SK-N-SH (cell line): ENCODE measurements at regions not wholly inside any gene's neighbourhood (a gene's known extent, or its start where the extent isn't known, plus 50 kb on each side); places are given as distances from the start of the nearest gene placed in this dataset.

Source experiments
- CTCF ChIA-PET: fragments of 300-600, 350-600 bp; formaldehyde crosslinking; extraction: SDS; loops from one replicate; lab custom pipeline; 2021; lab: Yijun Ruan, JAX
- POLR2A ChIA-PET: fragments of 350-600 bp; sonication (Branson Sonifier 250); formaldehyde crosslinking; extraction: SDS; loops from one replicate; lab custom pipeline; 2020; ENCODE audit warnings: antibody characterized with exemption, inconsistent platforms; lab: Yijun Ruan, JAX
- DNase-seq: peaks from one replicate; pipeline ENCODE4 v3.0.0; 2012
- H2AFZ ChIP-seq: fragments of 200-600 bp; sonication (generic); 2 replicates; pipeline ENCODE4 v1.8.1; 2016; ENCODE audit warnings: antibody characterized with exemption, mild to moderate bottlenecking, low read depth
- H3F3A ChIP-seq: fragments of 200-600 bp; sonication (generic); replicated peaks from 2 replicates; pipeline ENCODE3; 2016; ENCODE audit warnings: antibody characterized with exemption, mild to moderate bottlenecking; ENCODE audit not compliant: insufficient read depth
- H3K27ac ChIP-seq, 2 experiments: fragments of 200-500 bp in 1 of 2; fragments of 200-600 bp in 1 of 2; sonication (Bioruptor generic) in 1 of 2; sonication (generic), shearing (Covaris generic) in 1 of 2; 2 replicates each; pipeline versions ENCODE4 v1.5.1 to v1.6.1; 2014 to 2016; ENCODE audit warnings: low read depth in 2 of 2, inconsistent platforms in 1 of 2, low read length in 1 of 2, mild to moderate bottlenecking in 1 of 2, mixed read lengths in 1 of 2
- H3K27me3 ChIP-seq: fragments of 200-600 bp; sonication (generic), shearing (Covaris generic); 2 replicates; pipeline ENCODE4 v1.6.1; 2016; ENCODE audit warnings: mixed run types; ENCODE audit not compliant: insufficient read depth
- H3K36me3 ChIP-seq, 2 experiments: fragments of 200-500 bp in 1 of 2; fragments of 200-600 bp in 1 of 2; sonication (Bioruptor generic) in 1 of 2; sonication (generic) in 1 of 2; replicated peaks in 1 of 2; 2 replicates each; pipeline versions ENCODE3 to v1.5.1; 2014 to 2016; ENCODE audit warnings: low read length in 1 of 2, mild to moderate bottlenecking in 1 of 2; ENCODE audit not compliant: insufficient read depth in 2 of 2, control insufficient read depth in 1 of 2
- H3K4me1 ChIP-seq, 2 experiments: fragments of 200-500 bp in 1 of 2; fragments of 200-600 bp in 1 of 2; sonication (Bioruptor generic) in 1 of 2; sonication (generic), shearing (Covaris generic) in 1 of 2; 2 replicates each; pipeline versions ENCODE4 v1.5.1 to v1.6.1; 2014 to 2016; ENCODE audit warnings: low read depth in 1 of 2, low read length in 1 of 2, mixed run types in 1 of 2; ENCODE audit not compliant: insufficient read depth in 2 of 2, control insufficient read depth in 1 of 2
- H3K4me2 ChIP-seq: fragments of 200-600 bp; sonication (generic), shearing (Covaris generic); 2 replicates; pipeline ENCODE4 v1.6.1; 2017; ENCODE audit warnings: mixed run types
- H3K4me3 ChIP-seq, 2 experiments: fragments of 200-500 bp in 1 of 2; fragments of 200-600 bp in 1 of 2; sonication (Bioruptor generic) in 1 of 2; sonication (generic), shearing (Covaris generic) in 1 of 2; 2 replicates each; pipeline versions ENCODE4 v1.5.1 to v1.8.1; 2014 to 2016; ENCODE audit warnings: low read depth in 2 of 2, inconsistent platforms in 1 of 2, low read length in 1 of 2, mild to moderate bottlenecking in 1 of 2, mixed read lengths in 1 of 2, moderate library complexity in 1 of 2
- H3K79me2 ChIP-seq: fragments of 200-600 bp; sonication (generic); 2 replicates; pipeline ENCODE4 v1.8.1; 2017; ENCODE audit warnings: mild to moderate bottlenecking; ENCODE audit not compliant: insufficient read depth
- H3K9ac ChIP-seq: fragments of 200-600 bp; sonication (generic); 2 replicates; pipeline ENCODE4 v1.6.1; 2017; ENCODE audit warnings: mixed run types
- H3K9me2 ChIP-seq: fragments of 200-600 bp; sonication (generic); 2 replicates; pipeline ENCODE4 v1.6.1; 2017; ENCODE audit warnings: mixed run types
- H3K9me3 ChIP-seq: fragments of 200-600 bp; sonication (generic); 2 replicates; pipeline ENCODE4 v1.6.1; 2017; ENCODE audit warnings: mixed run types, mild to moderate bottlenecking, moderate library complexity
- H4K20me1 ChIP-seq: fragments of 200-600 bp; sonication (generic); 2 replicates; pipeline ENCODE4 v1.6.1; 2017; ENCODE audit warnings: mild to moderate bottlenecking, mixed run types; ENCODE audit not compliant: insufficient read depth
- CHD2 ChIP-seq: fragments of 150-350 bp; IDR thresholded peaks from 2 replicates; pipeline ENCODE4 v1.6.1; 2018; ENCODE audit warnings: low read length; ENCODE audit not compliant: partially characterized antibody
- CTCF ChIP-seq: fragments of 200-600 bp; sonication (generic); IDR thresholded peaks from 2 replicates; pipeline ENCODE4 v1.6.1; 2017; ENCODE audit warnings: antibody characterized with exemption, mild to moderate bottlenecking, moderate library complexity
- EZH2phosphoT487 ChIP-seq: fragments of 200-600 bp; sonication (generic); IDR thresholded peaks from 2 replicates; pipeline ENCODE4 v1.6.1; 2017; ENCODE audit warnings: low read depth, mixed run types, mild to moderate bottlenecking, antibody characterized with exemption, moderate library complexity, borderline replicate concordance
- FOSL2 ChIP-seq: IDR thresholded peaks from 2 replicates; pipeline ENCODE4 v1.4.0; 2012; ENCODE audit warnings: low read depth, mild to moderate bottlenecking, moderate library complexity, borderline replicate concordance
- FOXM1 ChIP-seq: IDR thresholded peaks from 2 replicates; pipeline ENCODE4 v1.4.0; 2012; ENCODE audit warnings: low read depth, mild to moderate bottlenecking
- GATA2 ChIP-seq: sonication (generic); formaldehyde crosslinking; IDR thresholded peaks from 2 replicates; pipeline ENCODE4 v1.5.0; 2020; ENCODE audit warnings: mild to moderate bottlenecking, missing genetic modification reagents
- PBX3 ChIP-seq: IDR thresholded peaks from 2 replicates; pipeline ENCODE4; 2012
- RAD21 ChIP-seq: IDR thresholded peaks from 2 replicates; pipeline ENCODE4 v1.6.1; 2012; ENCODE audit warnings: mild to moderate bottlenecking, low read length
- REST ChIP-seq: IDR thresholded peaks from 2 replicates; pipeline ENCODE4 v1.6.1; 2012; ENCODE audit warnings: mild to moderate bottlenecking, low read depth, low read length, moderate library complexity
- RXRA ChIP-seq: IDR thresholded peaks from 2 replicates; pipeline ENCODE4 v1.4.0; 2012; ENCODE audit warnings: low read depth, mild to moderate bottlenecking, borderline replicate concordance
- TAF1 ChIP-seq: IDR thresholded peaks from 2 replicates; pipeline ENCODE4 v1.6.1; 2012; ENCODE audit warnings: low read depth, mild to moderate bottlenecking, low read length, moderate library complexity, borderline replicate concordance
- TCF12 ChIP-seq: IDR thresholded peaks from 2 replicates; pipeline ENCODE4 v1.4.0; 2012
- TEAD4 ChIP-seq: IDR thresholded peaks from 2 replicates; pipeline ENCODE4 v1.4.0; 2012; ENCODE audit warnings: mild to moderate bottlenecking, borderline replicate concordance; ENCODE audit not compliant: insufficient read depth
- USF2 ChIP-seq: fragments of 150-350 bp; IDR thresholded peaks from 2 replicates; pipeline ENCODE4 v1.6.1; 2017; ENCODE audit warnings: antibody characterized with exemption, low read length, low read depth, borderline replicate concordance
- YY1 ChIP-seq: IDR thresholded peaks from 2 replicates; pipeline ENCODE4 v1.4.0; 2012; ENCODE audit warnings: low read depth, mild to moderate bottlenecking
- WGBS: methylation state at CpG from one replicate; pipeline ENCODE4 v1.1.6; 2017; ENCODE audit warnings: low lambda C conversion rate; 5-methylcytosine and 5-hydroxymethylcytosine counted together

- Histone ChIP-seq H3K9me2 (no peaks in the 10 kb centered on the region), H3K36me3 (no peaks in the 10 kb centered on the region), H3K9ac (no peak overlapping the region), H4K20me1 (no peaks in the 10 kb centered on the region), H3K4me3 (no peak overlapping the region), H2AFZ (no peak overlapping the region), H3K27ac (no peak overlapping the region), H3K27me3 (no peaks in the 10 kb centered on the region), H3K4me2 (no peak overlapping the region), H3K9me3 (no peaks in the 10 kb centered on the region), H3F3A (no peaks in the 10 kb centered on the region), H3K79me2 (no peaks in the 10 kb centered on the region), H3K4me1 (no peaks in the 10 kb centered on the region)
- ChIA-PET CTCF (no interaction called here), POLR2A (no interaction called here)
- no peak for TF ChIP-seq GATA2 (CRISPR knock-in tag)
- WGBS: 0% methylated on average over 1 of the region's 1 CpG
- no peak for DNase-seq
These were observed 610.2 kb downstream of the ZNF385D start for GRCh38 chr3:21140785-21141184.

- Histone ChIP-seq H3K9me3 (no peaks in the 10 kb centered on the region), H2AFZ (no peak overlapping the region), H3K36me3 (no peaks in the 10 kb centered on the region), H3K27me3 (no peaks in the 10 kb centered on the region), H3F3A (no peaks in the 10 kb centered on the region), H3K4me1 (no peaks in the 10 kb centered on the region), H3K9ac (no peak overlapping the region), H3K79me2 (no peaks in the 10 kb centered on the region), H3K9me2 (no peaks in the 10 kb centered on the region), H3K27ac (no peak overlapping the region), H3K4me3 (no peak overlapping the region), H4K20me1 (no peaks in the 10 kb centered on the region), H3K4me2 (no peak overlapping the region)
- ChIA-PET POLR2A (no interaction called here), CTCF (interaction anchor here (1.5 kb wide), 1 partner anchor 10 kb away, joined by 3 read pairs; no protein-coding TSS in a partner anchor)
- 26% methylated on average over 2 of the region's 2 CpGs for WGBS
- DNase-seq: no peak
- no peak for TF ChIP-seq CHD2
These were observed 612.9 kb downstream of the ZNF385D start for GRCh38 chr3:21138085-21138484.

GRCh38 chr3:21132896-21133295, 618.1 kb downstream of the ZNF385D start:
- no peaks in the 10 kb centered on the region for H3K9me2 ChIP-seq
- TF ChIP-seq REST (no peak), USF2 (no peak), RAD21 (no peak), FOSL2 (no peak), YY1 (no peak), EZH2phosphoT487 (no peak), TAF1 (no peak), FOXM1 (no peak), RXRA (no peak), TCF12 (no peak), CTCF (no peak), PBX3 (no peak), TEAD4 (no peak)
- TF ChIP-seq, all 33 proteins: peak for 0
- Histone ChIP-seq H3F3A (no peaks in the 10 kb centered on the region), H3K9me3 (no peaks in the 10 kb centered on the region), H2AFZ (no peak overlapping the region), H3K79me2 (no peaks in the 10 kb centered on the region), H3K36me3 (no peaks in the 10 kb centered on the region), H3K27me3 (no peaks in the 10 kb centered on the region), H3K27ac (no peak overlapping the region), H3K4me2 (no peak overlapping the region), H3K4me3 (no peak overlapping the region), H3K9ac (no peak overlapping the region), H3K4me1 (no peaks in the 10 kb centered on the region), H4K20me1 (no peaks in the 10 kb centered on the region)
- DNase-seq: no peak
- ChIA-PET POLR2A (no interaction called here), CTCF (no interaction called here)
